ENCODE measurements at regions not wholly inside any gene's neighbourhood (a gene's known extent, or its start where the extent isn't known, plus 50 kb on each side); places are given as distances from the start of the nearest gene placed in this dataset.

GRCh38 chr2:4020649-4021048 is 317.3 kb downstream of the DCDC2C start:
- intact Hi-C loops (cut with DNase I; ENCODE audit: low total_unique reads): no loop called here
- Histone ChIP-seq H3K27ac (no peak overlapping the region), H3K36me3 (no peaks in the 10 kb centered on the region), H3K4me3 (no peak overlapping the region), H3K9me3 (peaks cover 6 to 19% of the 10 kb centered on the region in 2 donors), H3K27me3 (no peaks in the 10 kb centered on the region), H3K4me1 (no peaks in the 10 kb centered on the region)
- TF ChIP-seq POLR2A (IDR thresholded peaks at IDR 0.05) (no peak), CTCF (IDR thresholded peaks at IDR 0.05) (no peak), POLR2AphosphoS5 (IDR thresholded peaks at IDR 0.05) (no peak)
- DNase-seq (ENCODE audit: low spot score in 2 of 2): no peak

- Histone ChIP-seq H3K4me3 (no peak overlapping the region), H3K9me3 (no peaks in the 10 kb centered on the region), H3K36me3 (no peaks in the 10 kb centered on the region), H3K27me3 (no peaks in the 10 kb centered on the region), H3K27ac (no peak overlapping the region), H3K4me1 (no peaks in the 10 kb centered on the region)
- DNase-seq (ENCODE audit: low spot score in 2 of 2): no peak
- intact Hi-C loops (cut with DNase I; ENCODE audit: low total_unique reads): no loop called here
- TF ChIP-seq POLR2A (IDR thresholded peaks at IDR 0.05) (no peak), CTCF (IDR thresholded peaks at IDR 0.05) (no peak), POLR2AphosphoS5 (IDR thresholded peaks at IDR 0.05) (no peak)
Observed at GRCh38 chr2:4024605-4025004, 321.2 kb downstream of the DCDC2C start.

- Histone ChIP-seq H3K9me3 (no peaks in the 10 kb centered on the region), H3K4me3 (no peak overlapping the region), H3K27ac (no peak overlapping the region), H3K27me3 (no peaks in the 10 kb centered on the region), H3K36me3 (no peaks in the 10 kb centered on the region), H3K4me1 (no peaks in the 10 kb centered on the region)
- DNase-seq (ENCODE audit: low spot score in 2 of 2): no peak
- intact Hi-C loops (cut with DNase I; ENCODE audit: low total_unique reads): no loop called here
- TF ChIP-seq POLR2AphosphoS5 (IDR thresholded peaks at IDR 0.05) (no peak), CTCF (IDR thresholded peaks at IDR 0.05) (no peak), POLR2A (IDR thresholded peaks at IDR 0.05) (no peak)
Observed at GRCh38 chr2:4029081-4029480, 325.7 kb downstream of the DCDC2C start.

- no peak overlapping the region for H3K27ac ChIP-seq
- H3K4me3 ChIP-seq: no peak overlapping the region
- no peaks in the 10 kb centered on the region for H3K27me3 ChIP-seq
- DNase-seq (ENCODE audit: low spot score in 2 of 2): no peak
- peaks cover 0 to 7% of the 10 kb centered on the region in 2 donors for H3K9me3 ChIP-seq
- intact Hi-C loops (cut with DNase I; ENCODE audit: low total_unique reads): no loop called here
- TF ChIP-seq POLR2A (IDR thresholded peaks at IDR 0.05): no peak
- no peak for TF ChIP-seq POLR2AphosphoS5 (IDR thresholded peaks at IDR 0.05)
- no peak for TF ChIP-seq CTCF (IDR thresholded peaks at IDR 0.05)
- H3K36me3 ChIP-seq: no peaks in the 10 kb centered on the region
- H3K4me1 ChIP-seq: no peaks in the 10 kb centered on the region
Observed at GRCh38 chr2:4039896-4040295, 336.5 kb downstream of the DCDC2C start.

DNA sequence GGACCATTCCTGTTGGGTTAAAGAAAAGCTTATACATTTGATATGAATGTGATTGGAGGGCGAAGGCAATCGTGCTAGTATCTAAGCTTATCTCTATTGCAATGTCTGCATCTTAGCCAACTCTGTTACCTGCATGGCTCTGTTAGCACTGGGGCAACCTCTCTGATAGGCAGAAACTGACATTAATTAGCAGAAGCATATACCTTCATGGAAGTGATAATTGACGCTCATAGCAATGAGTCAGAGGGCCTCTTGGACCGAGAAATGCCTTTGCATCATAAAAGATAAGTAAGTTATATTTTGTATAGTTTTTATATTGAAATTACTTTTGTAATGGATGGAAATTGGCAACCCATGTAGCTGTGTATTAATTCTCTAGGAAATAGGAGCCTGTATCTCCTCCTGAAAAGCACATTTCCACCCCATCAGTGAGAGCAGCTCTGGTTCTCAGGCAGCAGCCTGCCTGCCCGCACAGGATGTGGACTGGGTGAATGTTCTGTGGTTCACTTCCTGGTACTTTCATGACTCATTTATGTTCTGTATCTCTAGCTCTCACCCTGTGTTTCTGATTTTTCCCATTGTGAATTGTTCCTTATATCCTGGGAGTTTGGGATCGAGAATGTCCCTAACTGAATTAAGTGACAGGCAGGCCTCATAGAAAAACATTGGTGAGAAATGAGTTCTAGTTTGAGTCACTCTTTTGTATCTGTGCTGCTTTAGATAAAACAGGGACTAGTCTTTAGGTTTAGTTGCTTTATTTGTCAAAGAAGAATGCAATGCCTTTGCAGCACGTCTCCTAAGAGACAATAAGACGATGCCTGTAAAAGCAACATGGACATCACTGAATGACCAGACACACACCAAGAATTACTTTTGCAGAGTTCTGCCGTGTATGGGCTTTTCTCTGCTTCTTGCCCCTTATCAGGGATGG is 344.9 kb downstream of the DCDC2C start:
- no peaks in the 10 kb centered on the region for H3K9me3 ChIP-seq
- intact Hi-C loops (cut with DNase I; ENCODE audit: low total_unique reads): no loop called here
- no peak for TF ChIP-seq CTCF (IDR thresholded peaks at IDR 0.05)
- no peak for TF ChIP-seq POLR2A (IDR thresholded peaks at IDR 0.05)
- no peak for TF ChIP-seq POLR2AphosphoS5 (IDR thresholded peaks at IDR 0.05)
- H3K27me3 ChIP-seq: no peaks in the 10 kb centered on the region
- no peak overlapping the region for H3K4me3 ChIP-seq
- no peaks in the 10 kb centered on the region for H3K4me1 ChIP-seq
- no peaks in the 10 kb centered on the region for H3K36me3 ChIP-seq
- DNase-seq (ENCODE audit: low spot score in 2 of 2): no peak
- H3K27ac ChIP-seq: no peak overlapping the region

All from breast epithelium (tissue), 4 donors.